Ectodermal cell (in vitro differentiated cells): ENCODE measurements at regions not wholly inside any gene's neighbourhood (a gene's known extent, or its start where the extent isn't known, plus 50 kb on each side); places are given as distances from the start of the nearest gene placed in this dataset.

ENCODE experiments used
- H3K27ac ChIP-seq: 2 replicates; pipeline ENCODE4 v1.7.0; 2013; ENCODE audit warnings: mild to moderate bottlenecking, low read depth, low read length; ENCODE audit not compliant: insufficient read depth, poor library complexity, severe bottlenecking
- H3K27me3 ChIP-seq: 2 replicates; pipeline ENCODE4 v1.7.0; 2013; ENCODE audit warnings: mild to moderate bottlenecking, low read length; ENCODE audit not compliant: insufficient read depth, control insufficient read depth, poor library complexity, severe bottlenecking
- H3K36me3 ChIP-seq: one replicate; pipeline ENCODE4 v1.7.0; 2013; ENCODE audit warnings: low read length; ENCODE audit not compliant: control insufficient read depth, insufficient read depth
- H3K4me1 ChIP-seq: one replicate; pipeline ENCODE4 v1.7.0; 2013; ENCODE audit warnings: low read length; ENCODE audit not compliant: control insufficient read depth, insufficient read depth
- H3K4me3 ChIP-seq: 2 replicates; pipeline ENCODE4 v1.7.0; 2013; ENCODE audit warnings: low read depth, low read length, control low read depth; ENCODE audit not compliant: insufficient read depth
- H3K9me3 ChIP-seq: 2 replicates; pipeline ENCODE4 v1.7.0; 2013; ENCODE audit warnings: mild to moderate bottlenecking, low read length, moderate library complexity; ENCODE audit not compliant: control insufficient read depth
- WGBS, 2 experiments: methylation state at CpG; one replicate each; pipeline ENCODE4 v1.1.7; 2013; ENCODE audit warnings: missing lambda C conversion rate in 2 of 2; 5-methylcytosine and 5-hydroxymethylcytosine counted together

GRCh38 chr12:92369636-92370035, 224.0 kb upstream of the BTG1 start:
- Histone ChIP-seq H3K27me3 (no peaks in the 10 kb centered on the region), H3K4me1 (peaks cover 1% of the 10 kb centered on the region), H3K4me3 (no peak overlapping the region), H3K9me3 (no peaks in the 10 kb centered on the region), H3K27ac (no peak overlapping the region), H3K36me3 (no peaks in the 10 kb centered on the region)
- WGBS, 2 experiments: 94 to 100% methylated on average over 1 to 2 of the region's 2 CpGs

DNA sequence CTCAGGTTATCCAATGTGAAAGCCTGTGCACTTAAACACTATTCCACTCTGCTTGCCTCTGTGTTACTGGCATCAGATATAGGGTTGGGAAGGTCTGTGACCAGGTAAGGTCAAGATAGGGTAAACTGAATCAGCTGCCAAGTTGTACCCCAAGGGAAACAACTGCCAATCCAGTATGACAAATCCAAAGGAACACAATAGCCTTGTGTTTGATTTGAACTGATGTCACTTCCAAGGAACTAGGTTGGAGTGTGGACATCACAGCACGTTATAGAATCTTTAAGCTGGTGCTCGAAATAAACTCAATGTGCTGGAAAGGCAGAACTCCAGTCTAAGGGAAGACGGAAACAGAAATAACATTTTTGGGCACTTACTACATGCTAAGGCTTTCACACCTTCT, 223.4 kb upstream of the BTG1 start:
- H3K4me3 ChIP-seq: no peak overlapping the region
- no peak overlapping the region for H3K27ac ChIP-seq
- H3K27me3 ChIP-seq: no peaks in the 10 kb centered on the region
- H3K9me3 ChIP-seq: no peaks in the 10 kb centered on the region
- 95 to 96% methylated on average over 3 of the region's 3 CpGs for WGBS, 2 experiments
- no peaks in the 10 kb centered on the region for H3K36me3 ChIP-seq
- H3K4me1 ChIP-seq: peaks cover 5% of the 10 kb centered on the region

DNA sequence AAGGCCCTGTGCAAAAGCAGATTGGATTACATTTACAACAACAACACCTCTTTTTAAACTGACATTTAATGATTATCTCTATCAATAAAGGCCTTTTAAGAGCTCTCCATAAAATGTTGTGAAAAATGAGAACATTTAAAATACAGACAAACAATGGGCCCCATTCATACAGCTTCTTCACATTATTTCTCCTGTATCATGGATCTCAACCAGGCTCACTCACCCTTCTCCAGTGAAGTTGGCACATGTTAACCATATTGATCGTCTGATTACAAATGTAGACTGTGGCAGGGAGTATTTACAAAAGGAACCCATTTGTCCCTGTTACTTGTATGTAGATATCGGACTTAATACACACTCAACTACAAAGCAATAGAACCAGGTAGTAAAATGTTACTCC, 220.2 kb upstream of the BTG1 start:
- Histone ChIP-seq H3K4me3 (no peak overlapping the region), H3K27me3 (no peaks in the 10 kb centered on the region), H3K27ac (no peak overlapping the region), H3K36me3 (no peaks in the 10 kb centered on the region), H3K4me1 (peaks cover 14% of the 10 kb centered on the region), H3K9me3 (no peaks in the 10 kb centered on the region)
- WGBS, 2 experiments: 100% methylated on average over 1 to 2 of the region's 2 CpGs

- Histone ChIP-seq H3K9me3 (no peaks in the 10 kb centered on the region), H3K36me3 (no peaks in the 10 kb centered on the region), H3K27me3 (no peaks in the 10 kb centered on the region), H3K4me3 (no peak overlapping the region), H3K4me1 (peaks cover 14% of the 10 kb centered on the region), H3K27ac (no peak overlapping the region)
- WGBS, 2 experiments: 88 to 95% methylated on average over 1 of the region's 1 CpG
These were observed 219.7 kb upstream of the BTG1 start for GRCh38 chr12:92365333-92365732.

- no peaks in the 10 kb centered on the region for H3K36me3 ChIP-seq
- H3K4me3 ChIP-seq: no peak overlapping the region
- H3K27me3 ChIP-seq: no peaks in the 10 kb centered on the region
- H3K9me3 ChIP-seq: no peaks in the 10 kb centered on the region
- 71 to 76% methylated on average over 10 to 11 of the region's 11 CpGs for WGBS, 2 experiments
- H3K27ac ChIP-seq: no peak overlapping the region
- peaks cover 14% of the 10 kb centered on the region for H3K4me1 ChIP-seq
These were observed 217.9 kb upstream of the BTG1 start for GRCh38 chr12:92363295-92364146.

- Histone ChIP-seq H3K27ac (no peak overlapping the region), H3K9me3 (no peaks in the 10 kb centered on the region), H3K4me3 (no peak overlapping the region), H3K4me1 (peaks cover 14% of the 10 kb centered on the region), H3K27me3 (no peaks in the 10 kb centered on the region), H3K36me3 (no peaks in the 10 kb centered on the region)
- 78 to 83% methylated on average over 3 of the region's 3 CpGs for WGBS, 2 experiments
These were observed 217.1 kb upstream of the BTG1 start for GRCh38 chr12:92362785-92363184.

DNA sequence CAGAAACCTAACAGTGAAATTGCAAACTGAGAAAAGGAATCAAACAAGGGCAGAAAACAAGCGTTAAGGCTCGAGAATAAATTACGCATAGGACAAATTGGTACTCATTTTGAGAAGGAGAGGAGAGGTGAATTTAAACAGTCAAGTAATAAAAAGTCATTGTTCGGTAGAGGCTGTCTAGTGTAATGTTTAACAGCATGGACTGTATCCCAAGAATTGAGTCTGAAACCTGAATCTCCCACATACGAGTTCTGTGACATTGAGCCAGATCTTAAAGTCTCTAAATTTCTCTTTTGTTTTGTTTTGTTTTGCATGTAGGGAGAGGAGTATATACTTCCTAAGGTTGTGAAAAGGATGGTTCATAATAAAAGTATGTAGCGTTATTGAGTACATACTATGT, 216.5 kb upstream of the BTG1 start:
- Histone ChIP-seq H3K36me3 (no peaks in the 10 kb centered on the region), H3K4me3 (no peak overlapping the region), H3K9me3 (no peaks in the 10 kb centered on the region), H3K27me3 (no peaks in the 10 kb centered on the region), H3K27ac (no peak overlapping the region), H3K4me1 (peaks cover 14% of the 10 kb centered on the region)
- 88 to 90% methylated on average over 6 of the region's 6 CpGs for WGBS, 2 experiments

DNA sequence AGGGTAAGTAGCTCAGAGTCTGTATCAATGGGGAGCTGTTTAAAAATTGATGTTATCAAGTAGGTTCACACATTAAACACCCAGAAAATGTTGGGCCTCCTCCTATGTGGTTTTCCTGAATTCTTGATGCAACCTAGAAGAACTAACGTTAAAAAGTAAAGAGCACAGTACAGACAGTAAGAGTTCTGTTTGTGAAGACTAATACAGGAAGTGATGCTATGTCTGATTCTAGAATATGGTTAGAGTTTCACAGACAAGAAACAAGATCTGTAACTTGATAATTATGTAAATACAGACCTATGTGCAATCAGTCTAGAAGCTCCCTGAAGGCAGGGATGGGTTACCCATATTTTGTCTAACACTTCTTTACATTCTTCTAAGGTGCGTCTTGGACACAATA, 214.9 kb upstream of the BTG1 start:
- Histone ChIP-seq H3K36me3 (no peaks in the 10 kb centered on the region), H3K4me1 (peaks cover 14% of the 10 kb centered on the region), H3K9me3 (no peaks in the 10 kb centered on the region), H3K27ac (no peak overlapping the region), H3K4me3 (no peak overlapping the region), H3K27me3 (no peaks in the 10 kb centered on the region)
- WGBS, 2 experiments: 96 to 100% methylated on average over 2 of the region's 2 CpGs

DNA sequence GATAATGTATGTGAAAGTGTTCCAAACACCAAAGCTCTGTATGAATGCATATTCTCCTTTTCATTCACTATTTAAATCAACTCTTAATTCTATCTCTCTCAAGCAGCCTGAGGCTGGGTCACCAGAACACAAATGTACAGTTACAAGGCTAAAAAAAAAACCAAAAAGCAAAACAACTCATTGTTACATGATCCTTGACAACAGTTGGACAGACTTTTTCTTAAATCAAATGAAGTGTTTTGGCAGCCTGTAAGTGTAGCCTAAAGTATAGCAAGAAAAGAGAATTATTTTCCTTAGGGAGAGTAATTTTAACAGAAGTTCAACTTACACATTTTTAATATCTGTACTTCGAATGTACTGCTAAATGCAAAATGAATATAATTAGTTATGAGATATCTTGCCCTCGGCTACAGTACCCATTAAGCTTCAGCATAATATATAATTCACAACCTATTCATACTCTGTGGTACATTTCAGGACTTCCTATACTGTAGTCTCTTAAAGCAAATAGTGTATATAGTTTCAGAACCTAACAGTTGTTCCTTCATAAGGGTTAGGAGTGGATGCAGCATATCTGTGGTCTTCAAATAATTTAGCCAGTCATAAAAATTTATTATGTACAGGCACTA, 214.0 kb upstream of the BTG1 start:
- WGBS, 2 experiments: 83% methylated on average over 1 of the region's 2 CpGs; no CpG with 5 or more reads in 1 of the 2 experiments
- H3K36me3 ChIP-seq: no peaks in the 10 kb centered on the region
- H3K4me1 ChIP-seq: peaks cover 13% of the 10 kb centered on the region

DNA sequence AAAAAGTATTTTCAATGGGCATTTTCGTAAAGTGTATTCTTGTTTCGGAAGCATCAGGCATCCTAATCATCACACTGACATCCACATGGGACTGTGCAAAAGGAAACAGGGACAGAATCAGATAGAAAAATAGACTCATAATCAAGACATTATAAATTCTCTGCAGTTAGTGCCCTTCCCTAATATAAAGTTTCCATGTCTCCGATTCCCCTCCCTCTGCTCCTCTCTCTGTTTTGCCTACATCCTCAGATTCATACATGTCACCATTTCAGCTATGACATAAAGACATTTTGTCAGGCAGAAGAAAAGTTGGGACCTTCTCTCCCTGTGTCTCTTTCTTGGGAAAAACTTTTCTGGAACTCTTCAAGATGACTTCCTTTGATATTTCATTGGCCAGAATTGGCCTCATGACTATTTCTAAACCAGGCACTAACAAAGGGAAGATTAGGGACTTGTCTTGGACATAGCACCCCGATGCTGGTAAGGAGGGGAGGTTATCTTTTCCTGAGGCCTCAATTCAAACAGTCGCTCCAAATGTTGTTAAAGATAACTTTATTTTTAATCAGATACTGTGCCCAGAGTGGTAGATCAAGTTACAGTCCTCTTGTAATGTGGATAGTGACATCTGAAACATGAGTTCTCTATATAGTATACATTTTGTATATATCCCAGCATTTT, 212.1 kb upstream of the BTG1 start:
- H3K27ac ChIP-seq: no peak overlapping the region
- 90 to 91% methylated on average over 5 of the region's 5 CpGs for WGBS, 2 experiments
- no peak overlapping the region for H3K4me3 ChIP-seq
- no peaks in the 10 kb centered on the region for H3K9me3 ChIP-seq
- no peaks in the 10 kb centered on the region for H3K27me3 ChIP-seq
- no peaks in the 10 kb centered on the region for H3K36me3 ChIP-seq
- H3K4me1 ChIP-seq: no peaks in the 10 kb centered on the region

More for the DNA sequence above, 214.0 kb upstream of the BTG1 start:
- H3K9me3 ChIP-seq: no peaks in the 10 kb centered on the region
- no peak overlapping the region for H3K4me3 ChIP-seq
- H3K27me3 ChIP-seq: no peaks in the 10 kb centered on the region
- no peak overlapping the region for H3K27ac ChIP-seq
